NCI-H226 (cell line): ENCODE measurements at regions not wholly inside any gene's neighbourhood (a gene's known extent, or its start where the extent isn't known, plus 50 kb on each side); places are given as distances from the start of the nearest gene placed in this dataset.
"Not testable (repeated sequence)": the region's sequence is repeated elsewhere in the genome, so short reads cannot be mapped to it uniquely, and the experiment has no call there.

Source experiments
- DNase-seq: peaks from one replicate; pipeline ENCODE4 v3.0.0-alpha.2; 2015

- DNase-seq = peak; percentile 73
Observed at GRCh38 chr2:224145751-224146355, 106.8 kb upstream of the SERPINE2 start.

DNA sequence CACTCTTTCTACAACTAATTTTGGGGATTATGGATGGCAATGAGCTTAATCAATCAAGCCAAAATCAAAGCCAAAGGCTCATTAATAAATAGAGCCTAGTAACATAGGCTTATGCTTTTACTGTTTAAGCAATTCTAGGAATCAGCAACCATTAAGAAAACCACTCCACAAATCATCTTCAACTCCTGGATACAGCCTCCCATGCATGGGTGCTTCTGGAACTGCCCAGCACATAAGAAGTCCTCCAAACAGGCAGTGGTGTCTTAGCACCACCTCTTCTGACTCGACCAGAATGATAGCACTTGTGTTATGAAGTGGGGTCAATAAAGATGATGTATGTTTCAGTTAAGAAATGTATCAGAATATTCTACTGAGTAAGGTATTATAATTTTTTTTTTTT is 104.4 kb upstream of the SERPINE2 start:
- no peak for DNase-seq

- DNase-seq = peak; percentile 52
Observed at GRCh38 chr2:224142397-224143312, 103.6 kb upstream of the SERPINE2 start.

DNA sequence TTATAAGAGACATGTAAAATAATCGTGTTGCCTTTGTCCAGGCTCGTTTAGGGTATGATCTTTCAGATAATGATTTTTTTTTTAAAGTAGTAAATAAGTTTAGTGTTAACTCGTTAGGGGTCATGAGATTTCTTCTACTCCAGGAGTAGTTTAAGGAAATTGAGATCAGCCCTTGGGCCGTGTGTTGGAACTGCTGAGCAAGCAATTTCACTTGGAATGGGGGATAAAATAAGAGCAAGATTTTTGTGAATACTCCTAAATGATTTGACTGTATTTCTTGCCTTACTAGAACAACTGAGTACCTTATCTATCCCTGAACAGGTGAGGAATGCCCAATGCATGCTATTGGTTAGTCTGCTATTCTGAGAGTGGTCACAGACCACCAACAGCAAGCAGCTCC is 102.2 kb upstream of the SERPINE2 start:
- no peak for DNase-seq

DNA sequence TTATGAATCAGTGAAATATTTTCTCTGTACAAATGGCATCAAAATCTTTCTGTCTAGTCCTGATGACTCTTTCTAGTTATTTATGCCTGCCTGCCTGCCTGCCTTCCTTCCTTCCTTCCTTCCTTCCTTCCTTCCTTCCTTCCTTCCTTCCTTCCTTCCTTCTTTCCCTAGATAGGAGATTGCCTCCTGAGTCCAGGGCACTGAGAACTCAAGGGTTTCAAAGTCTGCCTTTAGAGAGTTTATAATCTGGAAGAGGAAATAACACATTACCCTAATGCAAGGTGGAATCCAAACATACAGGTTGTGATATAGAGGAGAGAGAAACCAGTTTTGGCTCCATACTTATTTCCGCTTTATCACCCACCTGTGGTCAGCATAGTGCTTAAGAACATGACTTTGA is 98.1 kb upstream of the SERPINE2 start:
- no peak for DNase-seq

DNA sequence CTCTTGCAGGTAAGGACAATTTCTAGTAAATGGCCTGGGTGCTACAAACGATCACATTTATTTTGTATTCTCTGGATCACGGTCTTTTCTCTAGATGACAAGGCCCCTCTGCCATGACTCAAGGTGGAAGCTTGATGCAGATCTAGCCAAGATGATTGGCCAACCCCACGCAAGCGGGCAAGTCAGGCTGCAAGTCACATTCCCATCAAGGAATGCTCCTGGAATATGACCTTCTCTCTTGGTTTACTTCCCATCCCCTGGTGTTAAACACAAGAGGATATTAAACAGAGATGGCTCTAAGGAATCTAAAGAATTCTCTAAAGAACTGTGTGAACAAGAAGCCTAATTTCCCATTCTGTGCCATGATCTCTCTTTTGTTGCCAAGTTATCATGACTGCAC is 97.3 kb upstream of the SERPINE2 start:
- no peak for DNase-seq

GRCh38 chr2:224135881-224136280 is 96.8 kb upstream of the SERPINE2 start:
- DNase-seq = no peak

GRCh38 chr2:224134003-224134734 is 95.1 kb upstream of the SERPINE2 start:
- no peak for DNase-seq

DNA sequence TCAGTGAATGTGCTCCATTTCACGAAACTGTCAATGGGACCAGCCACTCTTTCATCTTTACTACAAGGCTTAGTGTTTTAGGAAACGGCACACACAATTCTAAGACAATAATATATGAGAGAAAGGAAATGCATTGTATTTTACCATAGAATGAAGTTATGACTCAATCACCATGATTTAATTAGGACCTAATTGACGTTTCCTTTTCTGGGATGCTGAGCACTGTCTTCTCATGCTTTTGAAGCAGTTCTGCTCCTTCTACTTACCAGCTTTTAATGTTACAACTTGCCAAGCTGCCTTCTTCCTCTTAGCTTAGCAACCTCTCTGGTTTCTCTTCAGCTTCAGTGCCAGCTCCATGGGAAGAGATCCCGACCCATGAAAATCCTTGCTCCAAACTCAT is 94.3 kb upstream of the SERPINE2 start:
- no peak for DNase-seq

- peak; percentile 81 for DNase-seq
Observed at GRCh38 chr2:224127871-224128501, 88.9 kb upstream of the SERPINE2 start.

DNA sequence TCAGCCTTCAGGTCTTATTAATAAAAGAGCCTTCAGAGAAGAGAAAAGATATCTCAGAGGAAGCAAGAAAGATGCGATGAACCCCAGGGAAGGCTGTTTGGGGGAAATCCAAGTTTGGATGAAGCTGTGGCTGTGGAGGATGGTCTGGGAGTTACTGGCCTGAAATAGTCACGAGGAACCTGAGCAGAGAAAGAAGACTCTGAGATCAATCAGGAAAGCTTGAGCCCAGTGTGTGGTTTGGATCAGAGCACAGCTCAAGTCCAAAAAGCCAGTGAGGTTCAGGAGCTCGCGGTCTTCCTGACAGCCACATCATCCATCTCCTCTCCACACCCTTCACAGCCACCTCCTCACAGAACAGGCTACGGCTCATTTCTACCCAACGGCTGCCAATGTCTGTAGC is 87.4 kb upstream of the SERPINE2 start:
- DNase-seq = no peak

DNA sequence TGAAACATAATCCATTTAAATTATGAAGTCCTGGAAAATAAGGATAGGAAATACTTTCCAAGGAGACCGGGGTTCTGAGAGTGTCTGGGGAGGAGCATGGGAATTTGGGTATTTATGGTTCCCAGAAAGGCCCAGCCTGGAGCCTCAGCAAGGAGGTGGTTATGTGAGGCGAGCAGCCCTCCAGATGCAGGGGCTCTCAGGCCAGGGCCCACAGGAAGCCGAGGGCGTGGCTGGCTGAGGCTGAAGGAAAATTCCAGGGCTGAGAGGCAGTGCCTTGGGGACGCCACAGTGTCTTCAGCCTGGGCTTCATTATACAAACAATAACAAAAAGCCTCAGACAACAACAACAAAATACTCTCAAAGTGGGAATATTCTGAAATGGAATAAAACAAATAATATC is 86.9 kb upstream of the SERPINE2 start:
- no peak for DNase-seq

DNA sequence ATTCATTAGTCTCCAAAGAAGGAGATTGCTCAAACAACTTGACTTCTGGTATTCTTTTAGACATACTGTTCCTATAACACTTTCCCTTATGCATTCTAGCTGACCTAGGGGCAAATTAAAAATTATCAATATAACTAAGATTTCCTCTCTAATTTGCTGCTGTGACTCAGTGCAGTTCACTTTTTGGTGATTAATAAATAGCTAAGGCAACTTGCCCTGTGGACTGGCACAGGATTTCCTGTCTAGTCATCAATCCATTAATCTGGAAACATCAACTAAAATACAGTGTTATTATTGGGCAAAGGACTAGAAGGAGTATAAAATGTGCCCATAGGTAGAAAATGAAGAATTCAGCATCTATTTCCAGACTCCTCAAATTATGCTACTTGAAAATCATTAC is 83.5 kb upstream of the SERPINE2 start:
- no peak for DNase-seq

- DNase-seq = no peak
Observed at GRCh38 chr2:224121406-224122067, 82.5 kb upstream of the SERPINE2 start.

DNA sequence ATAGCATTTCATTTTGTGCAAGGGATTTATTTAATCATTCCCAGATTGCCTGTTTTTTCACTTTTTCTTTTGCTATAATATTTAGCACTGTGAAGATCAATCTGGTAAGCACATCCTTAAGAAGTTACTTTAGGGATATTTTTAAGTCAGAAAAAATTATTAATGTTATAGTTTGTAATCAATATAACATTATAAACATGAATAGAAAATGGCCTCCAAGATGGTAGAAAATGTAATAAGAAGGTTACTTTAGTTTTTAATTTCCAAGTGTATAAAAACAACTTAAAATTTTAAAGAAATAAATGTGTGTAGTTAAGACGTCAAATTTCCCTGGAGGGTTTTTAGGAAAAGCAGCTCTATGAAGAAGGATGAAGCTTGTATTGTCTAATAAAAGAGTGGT is 81.9 kb upstream of the SERPINE2 start:
- DNase-seq = no peak

DNA sequence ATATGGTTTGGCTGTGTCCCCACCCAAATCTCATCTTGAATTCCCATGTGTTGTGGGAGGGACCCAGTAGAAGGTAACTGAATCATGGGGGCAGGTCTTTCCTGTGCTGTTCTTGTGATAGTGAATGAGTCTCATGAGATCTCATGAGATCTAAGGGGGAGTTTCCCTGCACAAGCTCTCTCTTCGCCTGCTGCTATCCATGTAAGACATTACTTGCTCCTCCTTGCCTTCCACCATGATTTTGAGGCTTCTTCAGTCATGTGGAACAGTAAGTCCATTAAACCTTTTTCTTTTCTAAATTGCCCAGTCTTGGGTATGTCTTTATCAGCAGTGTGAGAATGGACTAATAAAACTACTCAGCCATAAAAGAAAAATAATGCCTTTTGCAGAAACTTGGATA is 80.8 kb upstream of the SERPINE2 start:
- DNase-seq = not testable (repeated sequence)

GRCh38 chr2:224114428-224114827 is 75.3 kb upstream of the SERPINE2 start:
- DNase-seq = no peak

- not testable (repeated sequence) for DNase-seq
Observed at GRCh38 chr2:224113930-224114329, 74.8 kb upstream of the SERPINE2 start.

- peak; percentile 49 for DNase-seq
Observed at GRCh38 chr2:224111576-224111975, 72.5 kb upstream of the SERPINE2 start.

DNA sequence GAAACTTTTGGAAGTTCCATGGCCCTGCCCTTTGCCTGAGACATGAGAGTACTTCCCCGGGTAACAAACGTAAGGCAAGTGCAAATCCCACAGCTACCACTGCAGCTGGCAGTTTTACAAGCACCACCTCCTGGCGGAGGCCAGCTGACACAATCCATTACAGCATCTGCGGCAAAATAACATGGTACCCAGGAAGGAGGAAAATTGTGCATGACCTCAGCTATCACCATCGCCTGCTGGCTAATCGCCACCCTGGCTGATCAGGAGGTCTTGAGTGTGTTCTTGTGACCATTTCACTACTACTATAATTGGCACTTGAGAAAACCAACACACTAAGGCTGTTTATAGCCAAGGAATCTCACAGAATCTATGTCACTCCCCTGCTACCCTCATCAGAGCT is 71.7 kb upstream of the SERPINE2 start:
- DNase-seq = no peak

- DNase-seq = no peak
Observed at GRCh38 chr2:224109751-224110150, 70.7 kb upstream of the SERPINE2 start.

DNA sequence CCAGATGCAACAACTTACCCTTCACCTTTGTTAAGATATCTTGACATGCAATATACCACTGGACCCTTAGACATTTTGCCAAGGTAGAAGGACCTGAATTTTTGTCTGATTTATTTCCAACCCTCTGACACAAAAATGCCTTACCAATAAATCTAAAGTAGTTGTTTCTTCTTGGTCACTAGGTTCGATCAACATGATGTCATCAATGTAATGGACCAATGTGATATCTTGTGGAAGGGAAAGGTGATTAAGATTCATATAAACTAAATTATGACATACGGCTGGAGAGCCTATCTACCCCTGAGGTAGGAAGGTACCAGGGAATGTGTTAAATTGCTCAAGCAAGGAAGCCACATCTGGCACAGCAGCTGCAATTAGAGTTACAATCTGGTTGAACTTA is 67.7 kb upstream of the SERPINE2 start:
- no peak for DNase-seq
